Inflammatory macrophage treated with lipopolysaccharide for 4 hours (primary cell): ENCODE measurements at regions not wholly inside any gene's neighbourhood (a gene's known extent, or its start where the extent isn't known, plus 50 kb on each side); places are given as distances from the start of the nearest gene placed in this dataset.
"Not testable (repeated sequence)": the region's sequence is repeated elsewhere in the genome, so short reads cannot be mapped to it uniquely, and the experiment has no call there.

Source experiments
- DNase-seq: peaks from one replicate; pipeline ENCODE4 v3.0.0-alpha.2; 2020

- no peak for DNase-seq
Observed at GRCh38 chr2:61671561-61672315, 133.6 kb upstream of the XPO1 start.

GRCh38 chr2:61670591-61671501, 132.7 kb upstream of the XPO1 start:
- DNase-seq: peak; percentile 85

GRCh38 chr2:61664190-61664589, 126.0 kb upstream of the XPO1 start:
- no peak for DNase-seq

GRCh38 chr2:61662990-61663389, 124.8 kb upstream of the XPO1 start:
- DNase-seq: no peak

DNA sequence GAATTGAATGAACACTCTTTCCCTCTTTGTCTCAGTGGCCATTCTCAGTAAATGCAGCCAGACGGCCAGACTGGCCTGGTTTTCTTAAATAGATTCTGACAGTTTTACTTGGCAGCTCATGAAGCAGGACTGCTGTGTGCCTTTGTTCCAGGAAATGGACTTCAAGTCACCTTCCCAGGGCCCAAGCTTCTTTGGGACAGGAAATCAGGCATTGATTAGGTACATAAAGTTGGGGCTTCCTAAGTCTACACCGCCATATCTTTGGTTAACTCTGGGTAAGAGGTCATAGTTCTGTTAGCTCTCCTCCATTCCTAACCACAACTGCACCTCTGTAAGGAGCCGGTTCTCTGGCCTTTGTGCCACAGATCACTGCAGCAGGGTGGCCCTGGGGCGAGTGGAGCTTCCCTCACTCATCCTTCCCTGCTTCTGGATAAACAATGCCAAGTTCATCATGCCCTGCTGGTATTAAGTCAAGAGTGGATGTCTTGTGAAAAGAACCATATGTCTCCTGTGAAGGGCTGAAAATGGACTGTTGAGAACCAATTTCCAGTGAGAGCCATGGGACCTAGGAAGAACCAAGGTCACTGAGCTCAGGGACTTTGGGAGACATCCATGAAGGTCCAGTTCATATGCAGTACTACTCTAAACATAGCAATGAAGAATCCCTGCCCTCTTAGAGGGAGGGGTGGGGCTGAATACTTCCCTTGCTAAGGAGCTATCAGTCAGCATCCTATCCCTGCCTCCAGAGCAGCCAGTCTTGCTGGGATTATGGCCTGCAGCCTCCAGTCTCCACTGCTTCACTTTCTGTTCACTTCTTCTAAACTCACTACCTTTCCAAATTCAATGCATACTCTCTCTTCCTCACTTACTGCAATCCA, 122.6 kb upstream of the XPO1 start:
- no peak for DNase-seq

GRCh38 chr2:61658841-61659780, 121.0 kb upstream of the XPO1 start:
- peak; percentile 59 for DNase-seq

DNA sequence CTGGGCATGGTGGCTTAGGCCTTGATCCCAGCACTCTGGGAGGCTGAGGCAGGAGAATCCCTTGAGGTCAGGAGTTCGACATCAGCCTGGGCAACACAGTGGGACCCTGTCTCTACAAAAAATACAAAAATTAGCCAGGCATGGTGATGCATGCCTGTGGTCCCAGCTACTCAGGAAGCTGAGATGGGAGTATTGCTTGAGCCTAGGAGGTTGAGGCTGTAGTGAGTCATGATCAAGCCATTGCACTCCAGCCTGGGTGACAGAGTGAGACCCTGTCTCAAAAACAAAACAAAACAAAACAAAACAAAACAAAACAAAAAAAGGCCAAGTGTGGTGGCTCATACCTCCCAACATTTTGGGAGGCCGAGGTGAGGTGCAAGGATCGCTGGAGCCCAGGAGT, 111.8 kb upstream of the XPO1 start:
- not testable (repeated sequence) for DNase-seq

DNA sequence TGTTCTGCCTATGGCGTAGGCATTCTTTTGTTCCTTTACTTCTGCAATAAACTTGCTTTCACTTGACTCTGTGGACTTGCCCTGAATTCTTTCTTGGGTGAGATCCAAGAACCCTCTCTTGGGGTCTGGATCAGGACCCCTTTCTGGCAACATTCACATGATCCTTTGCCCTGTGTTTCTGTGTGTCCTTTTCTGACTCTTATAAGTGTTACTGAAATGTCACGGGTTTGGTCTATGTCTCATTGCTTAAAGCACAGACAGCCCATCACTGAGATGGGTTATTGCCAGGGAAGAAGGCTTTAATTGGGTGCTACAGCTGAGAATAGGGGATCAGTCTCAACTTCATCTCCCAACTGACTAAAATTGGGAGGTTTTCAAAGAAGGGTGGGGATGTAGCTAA, 110.9 kb upstream of the XPO1 start:
- DNase-seq: no peak

- no peak for DNase-seq
Observed at GRCh38 chr2:61647044-61647443, 108.9 kb upstream of the XPO1 start.

- no peak for DNase-seq
Observed at GRCh38 chr2:61645911-61646310, 107.8 kb upstream of the XPO1 start.

DNA sequence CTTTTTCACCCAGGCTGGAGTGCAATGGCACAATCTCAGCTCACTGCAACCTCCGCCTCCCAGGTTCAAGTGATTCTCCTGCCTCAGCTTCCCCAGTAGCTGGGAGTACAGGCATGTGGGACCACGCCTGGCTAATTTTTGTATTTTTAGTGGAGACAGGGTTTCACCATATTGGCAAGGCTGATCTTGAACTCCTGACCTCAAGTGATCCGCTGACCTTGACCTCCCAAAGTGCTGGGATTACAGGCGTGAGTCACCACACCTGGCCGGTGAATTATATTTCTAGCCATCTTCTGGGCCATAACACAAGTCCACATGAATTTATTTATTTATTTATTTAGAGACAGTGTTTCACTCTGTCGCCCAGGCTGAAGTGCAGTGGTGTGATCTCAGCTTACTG, 105.0 kb upstream of the XPO1 start:
- not testable (repeated sequence) for DNase-seq

DNA sequence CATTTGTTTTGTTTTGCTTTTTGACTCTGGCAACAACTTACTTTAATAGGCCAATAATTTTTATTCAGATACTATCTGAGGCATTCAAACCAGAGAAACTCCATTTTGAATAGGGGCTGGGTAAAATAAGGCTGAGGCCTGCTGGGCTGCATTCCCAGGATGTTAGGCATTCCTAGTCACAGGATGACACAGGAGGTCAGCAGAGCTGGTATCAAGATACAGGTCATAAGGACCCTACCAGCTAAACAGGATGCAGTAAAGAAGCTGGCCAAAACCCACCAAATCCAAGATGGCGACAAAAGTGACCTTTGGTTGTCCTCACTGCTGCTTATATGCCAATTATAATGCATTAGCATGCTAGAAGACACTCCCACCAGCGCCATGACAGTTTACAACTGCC, 102.2 kb upstream of the XPO1 start:
- no peak for DNase-seq

- no peak for DNase-seq
Observed at GRCh38 chr2:61639721-61640120, 101.6 kb upstream of the XPO1 start.

DNA sequence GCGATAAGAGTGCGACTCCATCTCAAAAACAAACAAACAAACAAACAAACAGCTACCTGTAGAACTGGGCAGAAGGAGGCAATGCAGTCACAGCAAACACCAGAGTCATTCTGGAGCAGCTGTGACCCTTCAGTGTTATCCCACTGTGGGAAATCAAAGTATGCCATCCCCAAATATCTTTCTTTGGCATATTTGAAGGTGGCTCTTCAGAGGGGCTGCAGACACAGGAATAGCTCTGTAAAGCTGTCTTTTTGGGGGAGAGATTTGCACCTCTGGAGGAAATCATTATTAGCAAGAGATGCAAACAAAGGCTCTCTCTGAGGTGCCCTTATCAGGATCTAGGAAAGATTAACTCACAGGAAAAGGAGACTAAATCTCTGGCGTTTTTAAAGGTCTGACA, 98.5 kb upstream of the XPO1 start:
- DNase-seq: no peak

- DNase-seq: no peak
Observed at GRCh38 chr2:61634512-61634911, 96.4 kb upstream of the XPO1 start.

DNA sequence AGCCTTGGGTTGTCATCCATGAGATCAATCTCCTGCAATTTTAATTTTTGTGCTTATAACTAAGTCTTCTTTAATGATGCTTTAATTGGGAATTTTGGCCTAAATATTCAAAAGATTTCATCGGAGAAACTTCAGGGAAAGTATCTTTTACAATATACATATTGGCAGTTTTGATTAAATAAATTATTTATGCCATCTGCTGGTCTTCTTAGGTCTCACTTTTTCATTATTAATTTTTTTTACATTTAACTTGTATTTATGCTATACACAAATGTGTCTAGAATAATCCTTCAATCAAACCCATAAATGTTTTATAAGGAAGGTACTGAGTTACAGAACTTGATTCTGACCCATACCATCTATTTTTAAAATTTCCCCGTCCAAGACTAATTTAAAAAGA, 95.1 kb upstream of the XPO1 start:
- DNase-seq: no peak

GRCh38 chr2:61632276-61633169, 94.4 kb upstream of the XPO1 start:
- DNase-seq: no peak

GRCh38 chr2:61631321-61631720, 93.2 kb upstream of the XPO1 start:
- DNase-seq: no peak

DNA sequence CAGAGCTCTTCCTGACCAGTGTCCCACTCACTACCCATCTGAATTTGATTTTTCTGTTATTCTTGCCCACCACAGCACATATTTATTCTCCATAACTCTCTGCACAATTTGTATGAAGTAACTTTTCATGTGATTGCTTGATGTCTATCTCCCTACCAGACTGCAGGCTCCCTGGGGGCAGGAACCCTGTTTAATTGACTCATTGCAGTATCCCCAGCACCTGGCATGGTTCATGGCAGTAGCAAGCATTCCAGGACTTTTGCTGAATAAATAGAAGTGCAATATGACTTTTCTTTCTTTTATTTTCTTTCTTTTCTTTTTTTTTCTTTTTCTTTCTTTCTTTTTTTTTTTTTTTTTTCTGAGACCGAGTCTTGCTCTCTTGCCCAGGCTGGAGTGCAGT, 88.7 kb upstream of the XPO1 start:
- DNase-seq: no peak

DNA sequence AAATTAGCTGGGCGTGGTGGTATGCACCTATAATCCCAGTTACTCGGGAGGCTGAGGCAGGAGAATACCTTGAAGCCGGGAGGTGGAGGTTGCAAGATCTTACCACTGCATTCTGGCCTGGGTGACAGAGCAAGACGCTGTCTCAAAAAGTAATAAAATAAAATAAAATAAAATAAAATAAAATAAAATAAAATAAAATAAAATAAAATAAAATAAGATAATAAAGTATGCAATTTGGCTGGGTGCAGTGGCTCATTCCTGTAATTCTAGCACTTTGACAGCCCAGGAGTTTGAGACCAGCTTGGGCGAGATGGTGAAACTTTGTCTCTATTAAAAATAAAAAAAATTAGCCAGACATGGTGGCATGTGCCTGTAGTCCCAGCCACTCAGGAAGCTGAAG, 85.6 kb upstream of the XPO1 start:
- DNase-seq: no peak
